Suprapubic skin (tissue), 4 donors: ENCODE measurements at regions not wholly inside any gene's neighbourhood (a gene's known extent, or its start where the extent isn't known, plus 50 kb on each side); places are given as distances from the start of the nearest gene placed in this dataset.

Experiments used
- DNase-seq, 2 donors: peaks; one replicate each; pipeline ENCODE4 v3.0.0-alpha.2; 2019; ENCODE audit warnings: low spot score in 2 of 2
- H3K27ac ChIP-seq: fragments of 200-600 bp; sonication (generic); one replicate; pipeline ENCODE4 v1.5.1; 2019
- H3K27me3 ChIP-seq: fragments of 200-600 bp; sonication (generic); one replicate; pipeline ENCODE4 v1.5.1; 2019
- H3K36me3 ChIP-seq: fragments of 200-600 bp; sonication (generic); one replicate; pipeline ENCODE4 v1.5.1; 2019
- H3K4me1 ChIP-seq: fragments of 200-600 bp; sonication (generic); one replicate; pipeline ENCODE4 v1.5.1; 2019
- H3K4me3 ChIP-seq: fragments of 200-600 bp; sonication (generic); one replicate; pipeline ENCODE4 v1.5.1; 2019; ENCODE audit warnings: mild to moderate bottlenecking
- H3K9me3 ChIP-seq: fragments of 200-600 bp; sonication (generic); one replicate; pipeline ENCODE4 v1.5.1; 2019
- CTCF ChIP-seq, 2 donors: fragments of 200-600 bp in 1 of 2; fragments of 450-650 bp in 1 of 2; sonication (generic) in 1 of 2; IDR thresholded peaks; one replicate each; pipeline ENCODE4 v1.5.1; 2016 to 2019; ENCODE audit warnings: antibody characterized with exemption in 2 of 2, mild to moderate bottlenecking in 1 of 2, moderate library complexity in 1 of 2
- EP300 ChIP-seq: sonication (generic); formaldehyde crosslinking; IDR thresholded peaks from one replicate; pipeline ENCODE4 v1.6.1; 2017; ENCODE audit warnings: antibody characterized with exemption
- POLR2A ChIP-seq, 2 donors: fragments of 450-650 bp; IDR thresholded peaks; one replicate each; pipeline ENCODE4 v1.6.1; 2017; ENCODE audit warnings: antibody characterized with exemption in 2 of 2, mild to moderate bottlenecking in 2 of 2, moderate library complexity in 2 of 2
- POLR2AphosphoS5 ChIP-seq, 3 donors: sonication (generic); formaldehyde crosslinking; IDR thresholded peaks; one replicate each; pipeline ENCODE4 v1.6.1; 2017; ENCODE audit warnings: antibody characterized with exemption in 3 of 3
- WGBS: methylation state at CpG from one replicate; pipeline ENCODE4 v1.1.5; 2018; 5-methylcytosine and 5-hydroxymethylcytosine counted together

GRCh38 chr4:165656399-165656798 lies 216.6 kb upstream of the TLL1 start:
- H3K27me3 ChIP-seq: no peaks in the 10 kb centered on the region
- H3K4me1 ChIP-seq: no peaks in the 10 kb centered on the region
- TF ChIP-seq EP300 (no peak), POLR2AphosphoS5 (IDR thresholded peaks at IDR 0.05) (no peak), CTCF (IDR thresholded peaks at IDR 0.05) (no peak), POLR2A (IDR thresholded peaks at IDR 0.05) (no peak)
- H3K9me3 ChIP-seq: no peaks in the 10 kb centered on the region
- no peak overlapping the region for H3K27ac ChIP-seq
- H3K36me3 ChIP-seq: no peaks in the 10 kb centered on the region
- H3K4me3 ChIP-seq: no peak overlapping the region
- no peak for DNase-seq
- 67% methylated on average over 1 of the region's 1 CpG for WGBS

GRCh38 chr4:165656829-165657490 lies 216.1 kb upstream of the TLL1 start:
- WGBS: 62% methylated on average over 4 of the region's 4 CpGs
- H3K36me3 ChIP-seq: no peaks in the 10 kb centered on the region
- no peak for DNase-seq

GRCh38 chr4:165662341-165662740 lies 210.7 kb upstream of the TLL1 start:
- H3K27ac ChIP-seq: no peak overlapping the region
- H3K4me1 ChIP-seq: no peaks in the 10 kb centered on the region
- WGBS: 64% methylated on average over 2 of the region's 2 CpGs
- no peak overlapping the region for H3K4me3 ChIP-seq
- H3K9me3 ChIP-seq: no peaks in the 10 kb centered on the region
- DNase-seq: no peak
- TF ChIP-seq CTCF (IDR thresholded peaks at IDR 0.05): no peak
- no peak for TF ChIP-seq POLR2A (IDR thresholded peaks at IDR 0.05)
- TF ChIP-seq POLR2AphosphoS5 (IDR thresholded peaks at IDR 0.05): no peak
- TF ChIP-seq EP300: no peak
- H3K27me3 ChIP-seq: no peaks in the 10 kb centered on the region
- no peaks in the 10 kb centered on the region for H3K36me3 ChIP-seq

More at GRCh38 chr4:165656829-165657490, 216.1 kb upstream of the TLL1 start:
- H3K27ac ChIP-seq: no peak overlapping the region
- H3K27me3 ChIP-seq: no peaks in the 10 kb centered on the region
- TF ChIP-seq EP300: no peak
- TF ChIP-seq POLR2A (IDR thresholded peaks at IDR 0.05): no peak
- no peak for TF ChIP-seq POLR2AphosphoS5 (IDR thresholded peaks at IDR 0.05)
- no peak for TF ChIP-seq CTCF (IDR thresholded peaks at IDR 0.05)
- no peaks in the 10 kb centered on the region for H3K9me3 ChIP-seq
- H3K4me3 ChIP-seq: no peak overlapping the region
- H3K4me1 ChIP-seq: no peaks in the 10 kb centered on the region

GRCh38 chr4:165663411-165663810 lies 209.6 kb upstream of the TLL1 start:
- no peak for TF ChIP-seq CTCF (IDR thresholded peaks at IDR 0.05)
- TF ChIP-seq POLR2A (IDR thresholded peaks at IDR 0.05): no peak
- TF ChIP-seq EP300: no peak
- TF ChIP-seq POLR2AphosphoS5 (IDR thresholded peaks at IDR 0.05): no peak
- no peaks in the 10 kb centered on the region for H3K36me3 ChIP-seq
- no peak overlapping the region for H3K4me3 ChIP-seq
- H3K9me3 ChIP-seq: no peaks in the 10 kb centered on the region
- DNase-seq: no peak
- H3K27ac ChIP-seq: no peak overlapping the region
- no peaks in the 10 kb centered on the region for H3K27me3 ChIP-seq
- H3K4me1 ChIP-seq: no peaks in the 10 kb centered on the region

GRCh38 chr4:165666836-165667235 lies 206.2 kb upstream of the TLL1 start:
- no peaks in the 10 kb centered on the region for H3K36me3 ChIP-seq
- H3K27me3 ChIP-seq: no peaks in the 10 kb centered on the region
- 95% methylated on average over 5 of the region's 5 CpGs for WGBS
- no peaks in the 10 kb centered on the region for H3K9me3 ChIP-seq
- TF ChIP-seq EP300 (no peak), CTCF (IDR thresholded peaks at IDR 0.05) (no peak), POLR2AphosphoS5 (IDR thresholded peaks at IDR 0.05) (no peak), POLR2A (IDR thresholded peaks at IDR 0.05) (no peak)
- no peaks in the 10 kb centered on the region for H3K4me1 ChIP-seq
- no peak overlapping the region for H3K4me3 ChIP-seq
- H3K27ac ChIP-seq: no peak overlapping the region
- no peak for DNase-seq
